H7 (cell line): ENCODE measurements at regions not wholly inside any gene's neighbourhood (a gene's known extent, or its start where the extent isn't known, plus 50 kb on each side); places are given as distances from the start of the nearest gene placed in this dataset.

Experiments
- DNase-seq: peaks from one replicate; pipeline ENCODE4 v3.0.0; 2012
- H3K27me3 ChIP-seq: 2 replicates; pipeline ENCODE4 v1.6.0; 2011; ENCODE audit warnings: mild to moderate bottlenecking, low read length; ENCODE audit not compliant: control insufficient read depth, insufficient read depth
- H3K36me3 ChIP-seq: replicated peaks from 2 replicates; pipeline ENCODE4 v1.5.1; 2011; ENCODE audit warnings: low read length; ENCODE audit not compliant: control insufficient read depth, insufficient read depth
- H3K4me3 ChIP-seq: 2 replicates; pipeline ENCODE4 v1.5.1; 2011; ENCODE audit warnings: low read depth, mild to moderate bottlenecking, control low read depth, low read length, moderate library complexity; ENCODE audit not compliant: insufficient read depth

DNA sequence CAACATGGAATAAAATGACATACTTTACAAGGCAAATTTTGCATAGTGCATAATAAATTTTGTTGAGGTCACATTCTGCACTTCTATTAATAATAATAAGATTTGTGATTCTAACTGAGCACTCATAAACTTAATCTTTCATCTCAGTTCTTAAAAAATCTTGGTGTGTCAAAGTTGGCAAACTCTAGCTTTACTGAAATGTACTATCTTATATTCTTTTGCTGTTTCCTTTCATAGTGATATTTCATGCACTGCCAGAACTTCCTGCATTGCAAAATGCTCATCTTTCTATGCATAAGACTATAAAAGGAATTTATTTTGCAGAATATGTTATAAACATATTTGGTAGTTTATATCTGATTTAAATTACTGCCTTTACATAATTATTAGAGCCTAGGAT, 797.6 kb downstream of the ADGRL2 start:
- no peak overlapping the region for H3K4me3 ChIP-seq
- no peaks in the 10 kb centered on the region for H3K27me3 ChIP-seq
- DNase-seq, result no peak
- H3K36me3 ChIP-seq, result no peaks in the 10 kb centered on the region

DNA sequence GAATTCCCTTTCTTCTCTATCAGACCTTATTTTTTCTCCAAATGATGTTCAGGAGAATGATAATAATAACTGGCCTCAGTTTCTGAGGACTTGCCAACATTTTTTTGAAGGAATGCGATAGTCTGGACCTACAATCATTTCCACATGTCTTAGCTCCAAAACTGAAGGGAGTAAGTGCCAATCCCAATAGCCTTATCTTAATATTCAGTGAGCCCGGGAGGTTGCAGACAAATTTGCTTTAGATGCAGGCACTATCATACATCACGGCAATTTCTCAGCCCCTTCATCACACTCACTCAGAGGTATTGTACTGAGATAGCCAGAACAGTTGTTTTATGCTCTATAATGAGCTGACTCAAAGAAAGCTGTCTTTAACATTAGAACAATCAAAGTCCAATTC, 796.9 kb downstream of the ADGRL2 start:
- no peak for DNase-seq
- Histone ChIP-seq H3K4me3 (no peak overlapping the region), H3K27me3 (no peaks in the 10 kb centered on the region), H3K36me3 (no peaks in the 10 kb centered on the region)

DNA sequence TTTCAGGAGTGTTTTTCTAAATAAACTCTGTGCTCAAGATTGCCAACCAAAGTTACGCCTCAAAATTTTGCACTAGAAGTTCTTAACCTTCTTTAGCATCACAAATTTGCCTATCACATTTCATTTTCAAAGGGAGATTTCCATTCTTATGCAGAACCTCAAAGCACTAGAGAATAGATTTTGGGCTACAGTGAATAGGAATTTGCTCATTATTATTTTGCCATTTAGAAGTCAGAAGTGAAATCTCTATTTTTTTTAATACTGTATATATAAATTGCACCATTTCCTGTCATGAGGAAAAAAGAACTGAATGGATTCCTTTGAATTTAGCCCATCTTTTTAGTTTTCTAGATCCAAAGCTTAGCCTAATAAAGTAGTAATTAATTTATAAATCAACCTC, 796.4 kb downstream of the ADGRL2 start:
- Histone ChIP-seq H3K36me3 (no peaks in the 10 kb centered on the region), H3K27me3 (no peaks in the 10 kb centered on the region), H3K4me3 (no peak overlapping the region)
- DNase-seq, result no peak

DNA sequence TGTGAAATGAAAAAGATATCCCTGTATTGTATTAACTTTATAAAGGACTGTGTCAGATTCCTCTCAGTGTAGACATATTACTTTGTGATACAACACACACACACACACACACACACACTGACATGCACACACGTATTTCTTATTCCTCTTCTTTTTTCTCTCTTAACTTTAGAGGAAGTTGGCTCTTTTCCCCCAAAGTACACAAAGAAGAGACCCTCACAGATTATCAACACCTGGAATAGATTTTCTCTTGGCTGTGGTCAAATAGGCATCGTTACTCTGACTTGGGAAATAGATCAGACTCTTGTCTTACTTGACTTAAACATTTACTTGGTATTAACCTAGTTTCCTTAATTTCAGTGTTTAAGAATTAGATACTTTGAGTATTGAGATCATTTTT, 792.8 kb downstream of the ADGRL2 start:
- no peak for DNase-seq
- Histone ChIP-seq H3K4me3 (no peak overlapping the region), H3K27me3 (no peaks in the 10 kb centered on the region), H3K36me3 (no peaks in the 10 kb centered on the region)

DNA sequence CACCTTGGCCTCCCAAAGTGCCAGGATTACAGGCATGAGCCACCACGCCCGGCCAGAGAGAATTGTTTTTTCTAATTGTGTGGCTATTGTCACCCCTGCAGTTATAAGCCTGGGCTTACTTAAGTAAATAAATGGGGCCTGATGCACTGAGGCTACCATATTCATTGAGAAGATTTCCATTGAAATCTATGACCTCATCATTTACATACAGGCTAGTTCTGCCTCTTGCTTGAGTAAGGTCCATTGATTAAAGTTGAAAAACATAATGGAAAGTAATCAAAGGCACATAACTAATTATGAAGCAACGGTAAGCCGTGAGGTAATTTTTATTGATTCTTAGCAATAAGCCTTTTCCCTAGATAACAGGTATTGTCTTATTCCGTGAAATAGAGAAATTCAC, 788.9 kb downstream of the ADGRL2 start:
- DNase-seq, result no peak
- Histone ChIP-seq H3K27me3 (no peaks in the 10 kb centered on the region), H3K36me3 (no peaks in the 10 kb centered on the region)

DNA sequence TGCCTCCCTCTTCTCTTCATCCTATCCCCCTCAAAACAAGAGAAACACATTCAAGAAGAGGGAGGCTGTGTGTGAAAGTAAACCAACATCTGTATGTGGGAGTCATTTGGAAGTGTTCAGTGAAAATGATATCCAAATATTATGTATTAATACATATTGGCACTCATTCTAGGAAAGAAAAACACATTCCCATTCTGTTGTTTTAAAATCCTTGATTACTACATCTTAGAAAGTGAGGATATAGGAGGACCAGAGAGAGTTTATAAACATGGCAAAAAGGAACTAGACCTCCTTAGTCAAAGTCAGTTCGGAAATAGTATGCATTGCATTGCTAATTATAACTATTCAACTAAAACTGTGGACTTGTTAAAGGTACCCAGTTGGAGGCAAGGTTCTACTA, 786.6 kb downstream of the ADGRL2 start:
- no peak for DNase-seq
- Histone ChIP-seq H3K36me3 (no peaks in the 10 kb centered on the region), H3K27me3 (no peaks in the 10 kb centered on the region), H3K4me3 (no peak overlapping the region)

More for the DNA sequence above, 788.9 kb downstream of the ADGRL2 start:
- no peak overlapping the region for H3K4me3 ChIP-seq

DNA sequence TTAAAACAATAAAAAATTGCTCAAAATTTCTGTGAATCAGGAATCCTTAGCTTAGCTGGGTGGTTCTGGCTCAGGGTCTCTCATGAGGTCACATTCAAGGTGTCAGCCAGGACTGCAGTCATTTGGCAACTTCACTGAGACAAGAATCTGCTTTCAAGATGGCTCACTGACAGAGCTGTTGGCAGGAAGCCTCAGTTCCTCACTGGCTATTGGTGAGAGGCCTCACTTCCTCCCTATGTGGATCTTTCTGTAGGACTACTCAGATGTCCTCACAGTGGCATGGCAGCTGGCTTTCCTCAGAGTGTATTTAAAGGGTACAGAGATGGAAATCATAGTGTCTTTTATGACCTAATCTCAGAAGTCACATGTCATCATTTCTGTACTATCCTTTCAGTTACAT, 785.7 kb downstream of the ADGRL2 start:
- H3K27me3 ChIP-seq, result no peaks in the 10 kb centered on the region
- H3K36me3 ChIP-seq, result no peaks in the 10 kb centered on the region
- no peak for DNase-seq
- H3K4me3 ChIP-seq, result no peak overlapping the region

DNA sequence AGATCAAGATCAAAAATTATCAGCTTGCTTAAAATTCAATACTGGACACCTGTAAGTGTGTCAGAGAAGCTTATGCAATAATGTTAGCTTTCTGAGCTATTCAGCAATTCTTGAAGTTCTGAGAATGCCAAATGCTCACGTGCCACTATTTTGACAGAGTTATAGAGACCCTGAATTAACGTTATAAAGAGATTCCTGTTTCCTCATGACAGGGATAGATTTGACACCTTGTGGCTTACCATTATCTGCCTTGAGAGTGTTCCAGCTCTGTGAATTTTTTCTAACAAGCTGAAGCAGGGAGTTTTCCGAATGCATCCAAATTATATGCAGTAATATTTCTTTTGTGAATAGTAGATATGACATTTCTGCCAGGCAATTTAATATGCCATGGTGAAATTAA, 781.6 kb downstream of the ADGRL2 start:
- H3K36me3 ChIP-seq, result no peaks in the 10 kb centered on the region
- no peak overlapping the region for H3K4me3 ChIP-seq
- DNase-seq, result no peak
- H3K27me3 ChIP-seq, result no peaks in the 10 kb centered on the region

DNA sequence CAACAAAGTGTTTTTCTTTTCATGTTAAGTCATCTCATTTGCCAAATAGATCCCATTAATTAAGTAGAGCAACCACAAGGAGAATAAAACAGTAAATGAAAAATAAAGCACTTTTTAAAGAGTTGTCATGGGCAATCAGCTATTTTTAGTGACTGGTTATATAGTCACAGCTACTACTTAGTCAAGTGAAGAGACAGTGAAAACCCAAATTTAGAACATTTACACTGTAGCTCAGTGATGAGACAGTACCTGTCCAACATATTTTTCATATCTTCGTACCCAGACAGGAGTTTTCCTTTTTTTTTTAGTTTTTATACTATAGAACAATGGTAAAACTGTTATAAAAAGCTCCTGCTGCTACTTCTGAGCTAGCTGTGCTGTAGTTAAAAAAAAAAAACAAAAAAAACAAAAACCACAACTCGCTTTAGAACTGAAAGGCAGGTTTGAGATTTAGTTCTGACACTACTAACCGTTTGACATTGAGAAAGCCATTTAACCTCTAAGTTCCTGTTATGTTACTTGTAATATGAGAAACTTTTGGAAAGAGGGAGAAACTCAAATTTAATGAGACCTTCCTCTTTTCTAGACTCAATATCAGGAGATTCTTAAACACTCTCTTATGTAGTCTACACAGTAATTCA, 777.5 kb downstream of the ADGRL2 start:
- DNase-seq, result no peak
- Histone ChIP-seq H3K36me3 (no peaks in the 10 kb centered on the region), H3K4me3 (no peak overlapping the region), H3K27me3 (no peaks in the 10 kb centered on the region)

DNA sequence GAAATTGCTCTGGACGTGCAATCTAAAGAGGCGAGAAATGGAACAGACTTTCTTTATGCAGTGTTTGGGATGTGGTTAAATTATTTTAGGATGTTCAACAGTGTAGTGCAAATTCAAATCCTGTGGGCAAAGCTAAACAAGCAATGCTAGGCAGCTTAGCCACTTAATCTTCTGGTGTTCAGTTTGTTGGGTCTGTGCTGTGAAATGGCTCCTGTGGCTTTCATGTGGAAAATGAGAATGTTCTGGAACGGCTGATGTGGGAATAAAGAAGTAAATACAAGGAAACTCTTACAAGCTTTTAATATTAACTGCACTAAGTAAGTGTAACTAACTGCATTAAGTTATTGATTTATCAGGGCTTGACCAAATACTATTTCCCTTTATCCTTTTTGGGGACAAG, 766.6 kb downstream of the ADGRL2 start:
- no peak for DNase-seq
- H3K27me3 ChIP-seq, result no peaks in the 10 kb centered on the region; the same call in 1 of the 2 replicates
- no peaks in the 10 kb centered on the region for H3K36me3 ChIP-seq
- H3K4me3 ChIP-seq, result no peak overlapping the region

DNA sequence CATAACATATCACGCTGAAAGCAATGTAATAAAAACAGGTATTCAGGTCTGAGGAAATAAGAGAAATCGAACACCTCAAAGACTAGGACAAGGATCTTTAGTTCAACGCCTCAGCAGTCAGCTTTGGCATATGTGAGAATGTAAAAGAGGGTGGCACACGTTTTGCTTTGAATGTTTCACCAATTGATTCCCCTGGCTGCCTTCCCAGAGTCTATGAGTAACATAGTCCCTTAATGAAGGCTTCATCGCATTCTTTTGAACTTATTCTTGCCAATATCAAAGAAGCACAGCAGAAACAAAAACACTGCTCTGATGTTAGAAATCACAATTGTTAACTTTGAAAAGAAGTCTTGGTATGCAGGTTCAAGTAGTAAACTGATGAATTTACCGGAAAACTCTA, 764.8 kb downstream of the ADGRL2 start:
- Histone ChIP-seq H3K27me3 (no peaks in the 10 kb centered on the region; the same call in 1 of the 2 replicates), H3K4me3 (no peak overlapping the region), H3K36me3 (no peaks in the 10 kb centered on the region)
- no peak for DNase-seq

DNA sequence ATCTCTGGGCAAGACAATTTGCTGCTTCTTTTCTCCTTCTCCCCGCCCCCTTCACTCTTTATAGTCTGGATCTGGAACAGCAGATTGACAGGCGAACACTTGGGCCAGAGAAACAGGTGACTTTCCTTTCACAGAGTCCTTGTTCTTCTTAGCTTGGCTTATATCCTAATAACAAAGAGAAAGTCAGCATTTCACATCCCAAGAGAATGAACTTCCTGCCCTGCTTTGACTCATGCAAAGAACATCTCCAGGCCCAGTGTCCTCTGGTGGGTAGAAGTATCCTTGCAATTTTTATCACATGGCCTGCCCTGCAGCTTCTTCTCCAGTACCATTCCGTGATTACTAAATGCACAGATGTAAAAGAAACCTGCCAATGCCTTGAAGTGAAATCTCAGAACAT, 764.4 kb downstream of the ADGRL2 start:
- H3K36me3 ChIP-seq, result no peaks in the 10 kb centered on the region
- H3K27me3 ChIP-seq, result no peaks in the 10 kb centered on the region; the same call in 1 of the 2 replicates
- no peak overlapping the region for H3K4me3 ChIP-seq
- no peak for DNase-seq

DNA sequence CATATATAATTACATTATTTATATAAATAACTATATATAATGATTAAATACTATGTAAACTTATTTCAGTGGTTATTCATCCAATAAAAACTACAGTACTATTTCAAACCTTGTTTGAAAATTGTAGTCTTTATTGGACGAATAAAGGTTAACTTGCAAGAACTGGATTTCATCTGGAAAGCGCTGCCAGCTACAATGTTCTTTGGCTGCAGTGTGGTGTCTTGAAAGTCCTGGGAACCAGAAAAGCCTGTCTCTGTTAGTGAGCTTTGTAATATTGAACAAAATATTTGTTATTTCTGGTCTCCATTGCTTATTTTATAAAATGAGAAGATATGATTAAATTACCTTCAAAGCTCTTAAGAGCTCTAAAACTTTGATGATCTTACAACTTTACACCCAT, 763.6 kb downstream of the ADGRL2 start:
- no peak for DNase-seq
- no peak overlapping the region for H3K4me3 ChIP-seq
- H3K27me3 ChIP-seq, result no peaks in the 10 kb centered on the region; the same call in 1 of the 2 replicates
- no peaks in the 10 kb centered on the region for H3K36me3 ChIP-seq

DNA sequence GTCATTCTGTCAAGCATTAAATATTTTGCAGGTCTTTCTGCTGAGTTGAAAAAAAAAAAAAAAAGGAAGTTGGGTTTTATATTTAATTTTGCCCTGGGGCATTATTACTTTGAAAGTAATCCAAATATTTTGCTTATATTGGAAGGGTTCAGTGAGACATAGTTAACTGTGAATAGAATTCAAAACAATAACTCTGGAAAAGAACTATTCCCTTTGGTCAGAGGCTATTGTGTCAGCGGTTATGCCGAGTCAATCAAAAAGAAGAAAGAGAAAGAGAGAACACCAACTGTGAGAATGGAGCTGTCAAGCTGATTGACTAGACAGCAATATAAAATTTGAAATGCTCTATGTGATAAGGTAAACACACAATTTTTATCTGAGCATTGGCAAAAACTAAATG, 761.7 kb downstream of the ADGRL2 start:
- Histone ChIP-seq H3K36me3 (no peaks in the 10 kb centered on the region), H3K4me3 (no peak overlapping the region), H3K27me3 (no peaks in the 10 kb centered on the region; the same call in 1 of the 2 replicates)
- no peak for DNase-seq

DNA sequence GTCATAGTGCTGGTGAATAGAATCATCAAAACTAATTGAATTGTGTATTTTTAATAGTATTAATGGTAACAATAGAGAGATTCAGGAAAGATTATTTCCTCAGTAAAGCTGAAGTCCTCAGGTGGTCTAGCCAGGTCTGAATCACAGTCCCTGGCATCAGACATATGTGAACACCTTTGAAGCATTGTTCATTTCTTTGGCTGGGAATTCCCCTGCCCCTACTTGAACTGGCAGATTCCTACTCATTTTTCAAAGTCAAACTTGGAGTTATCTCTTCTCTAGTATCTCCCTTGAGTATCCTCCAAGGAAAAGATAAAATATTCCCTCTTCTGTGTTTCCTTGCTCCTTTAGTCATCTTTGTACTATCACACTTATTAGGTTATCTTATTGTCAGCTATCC, 759.8 kb downstream of the ADGRL2 start:
- no peak overlapping the region for H3K4me3 ChIP-seq
- no peak for DNase-seq
- H3K36me3 ChIP-seq, result no peaks in the 10 kb centered on the region
- H3K27me3 ChIP-seq, result no peaks in the 10 kb centered on the region; the same call in 1 of the 2 replicates

DNA sequence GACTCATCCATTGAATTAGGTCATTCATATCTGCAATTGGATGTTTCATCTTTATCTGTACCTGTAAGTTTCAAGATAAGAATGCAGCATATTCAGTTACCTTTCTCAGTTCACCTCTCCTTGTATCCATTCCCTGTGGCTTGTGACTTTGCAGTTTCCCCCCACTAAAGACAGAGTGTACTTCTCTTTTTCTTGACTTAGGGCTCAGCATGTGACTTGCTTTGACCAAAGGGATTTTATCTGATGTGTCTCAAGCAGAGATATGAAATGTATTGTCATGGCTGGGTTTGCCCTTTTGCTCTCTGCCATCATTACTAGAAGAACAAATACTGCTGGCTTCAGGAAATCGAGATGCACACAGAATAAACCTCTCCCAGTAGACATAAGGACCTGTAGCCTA, 754.8 kb downstream of the ADGRL2 start:
- no peak overlapping the region for H3K4me3 ChIP-seq
- DNase-seq, result no peak
- H3K27me3 ChIP-seq, result no peaks in the 10 kb centered on the region
- H3K36me3 ChIP-seq, result no peaks in the 10 kb centered on the region
